ENCODE measurements at regions not wholly inside any gene's neighbourhood (a gene's known extent, or its start where the extent isn't known, plus 50 kb on each side); places are given as distances from the start of the nearest gene placed in this dataset.

- TF ChIP-seq POLR2A (IDR thresholded peaks at IDR 0.05; ENCODE audit: low read length) (no peak), GATA1 (IDR thresholded peaks at IDR 0.05; ENCODE audit: low read depth, low read length) (no peak)
These were observed 53.4 kb upstream of the KRR1 start for GRCh38 chr12:75564852-75565251.
